A172 (cell line): ENCODE measurements at regions not wholly inside any gene's neighbourhood (a gene's known extent, or its start where the extent isn't known, plus 50 kb on each side); places are given as distances from the start of the nearest gene placed in this dataset.

Experiments
- DNase-seq: peaks from one replicate; pipeline ENCODE4 v3.0.0-alpha.2; 2015; ENCODE audit warnings: low spot score

DNA sequence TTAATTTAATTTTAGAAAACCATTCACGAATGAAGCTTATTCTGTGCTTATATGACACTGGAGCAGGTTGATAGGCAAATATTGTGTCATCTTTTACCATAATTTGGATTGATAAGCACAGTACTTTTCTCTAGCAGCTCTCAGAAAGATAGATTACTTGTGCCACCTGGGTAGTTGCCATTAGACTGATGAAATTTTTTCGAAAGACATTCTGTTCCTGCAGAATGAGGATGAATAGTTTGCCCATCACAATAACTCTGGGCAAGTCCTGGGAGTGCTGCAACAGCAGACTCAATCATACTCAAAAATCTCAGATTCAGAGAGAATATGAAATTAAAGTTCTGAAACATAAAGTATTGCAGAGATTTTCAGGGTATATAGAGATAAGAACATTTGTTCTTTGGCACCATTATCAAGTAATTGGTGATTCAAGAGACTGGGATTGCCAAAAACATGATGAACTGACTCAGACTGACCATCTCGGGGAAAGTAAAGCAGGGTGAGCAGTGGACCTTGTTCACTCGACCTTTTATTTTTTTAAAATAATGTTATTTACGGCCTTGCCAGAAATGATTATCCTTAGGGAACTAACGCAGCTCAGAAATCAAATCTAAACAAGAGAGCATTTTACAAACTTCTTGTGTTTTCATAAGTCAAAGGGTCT lies 65.8 kb upstream of the PTCHD4 start:
- DNase-seq: no peak

DNA sequence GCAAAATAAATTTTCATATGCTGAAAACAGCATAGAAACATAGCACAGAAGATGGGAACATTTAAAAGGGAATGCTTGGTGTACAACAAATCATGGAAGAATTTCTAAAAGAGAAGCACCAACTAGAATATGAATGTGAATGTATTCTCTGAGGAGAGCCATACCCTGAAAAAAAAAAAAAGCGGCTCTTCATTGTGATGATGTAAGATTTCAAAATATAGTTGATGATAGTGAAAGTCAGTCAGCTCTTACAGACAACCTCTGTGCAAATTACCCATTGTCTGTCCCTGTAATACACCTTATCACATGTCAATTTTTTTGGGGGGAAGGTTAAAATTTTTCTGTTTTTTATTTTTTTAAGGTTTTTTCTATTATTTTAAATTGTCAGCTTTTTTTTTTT lies 58.6 kb upstream of the PTCHD4 start:
- DNase-seq: no peak
